NCI-H226 (cell line): ENCODE measurements at regions not wholly inside any gene's neighbourhood (a gene's known extent, or its start where the extent isn't known, plus 50 kb on each side); places are given as distances from the start of the nearest gene placed in this dataset.
"Not testable (repeated sequence)": the region's sequence is repeated elsewhere in the genome, so short reads cannot be mapped to it uniquely, and the experiment has no call there.

Experiments
- DNase-seq: peaks from one replicate; pipeline ENCODE4 v3.0.0-alpha.2; 2015

DNA sequence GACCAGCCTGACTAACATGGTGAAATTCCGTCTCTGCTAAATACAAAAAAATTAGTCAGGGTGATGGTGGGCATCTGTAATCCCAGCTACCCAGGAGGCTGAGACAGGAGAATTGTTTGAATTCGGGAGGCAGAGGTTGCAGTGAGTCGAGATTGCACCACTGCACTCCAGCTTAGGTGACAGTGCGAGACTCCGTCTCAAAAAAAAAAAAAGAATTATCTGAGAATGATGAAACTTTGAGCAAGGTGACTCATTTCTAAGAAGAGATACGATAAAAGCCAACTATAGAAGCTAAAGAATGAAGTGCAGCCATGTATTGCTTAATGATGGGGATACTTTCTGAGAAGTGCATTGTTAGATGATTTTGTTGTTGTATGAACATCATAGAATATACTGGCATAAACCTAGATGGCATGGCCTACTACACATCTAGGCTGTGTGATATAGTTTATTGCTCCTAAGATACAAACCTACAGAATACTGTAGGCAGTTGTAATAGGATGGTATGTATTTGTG, 64.7 kb downstream of the SNRPE start:
- DNase-seq, result peak; percentile 78

DNA sequence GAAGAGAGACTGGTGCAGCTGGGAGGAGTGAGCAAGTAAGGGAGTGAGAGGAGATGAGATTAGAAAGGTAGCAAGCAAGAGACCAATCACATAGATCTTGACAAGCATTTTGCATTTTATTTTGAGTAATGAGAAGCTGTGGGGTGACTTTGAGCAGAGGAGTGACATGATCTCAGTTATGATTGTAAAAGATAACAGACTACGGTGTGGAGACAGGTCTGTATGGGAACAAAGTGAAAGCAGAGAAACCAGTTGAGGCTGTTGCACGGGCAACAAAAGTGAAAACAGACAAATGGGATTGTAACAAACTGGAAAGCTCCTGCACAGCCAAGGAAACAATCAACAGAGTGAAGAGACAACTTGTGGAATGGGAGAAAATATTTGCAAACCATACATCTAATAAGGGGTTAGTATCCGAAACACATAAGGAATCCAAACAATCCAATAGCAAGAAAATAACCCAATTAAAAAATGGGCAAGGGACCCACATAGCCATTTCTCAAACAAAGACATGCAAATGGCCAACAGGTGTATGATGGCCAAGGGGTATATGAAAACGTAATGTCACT, 68.4 kb downstream of the SNRPE start:
- no peak for DNase-seq

DNA sequence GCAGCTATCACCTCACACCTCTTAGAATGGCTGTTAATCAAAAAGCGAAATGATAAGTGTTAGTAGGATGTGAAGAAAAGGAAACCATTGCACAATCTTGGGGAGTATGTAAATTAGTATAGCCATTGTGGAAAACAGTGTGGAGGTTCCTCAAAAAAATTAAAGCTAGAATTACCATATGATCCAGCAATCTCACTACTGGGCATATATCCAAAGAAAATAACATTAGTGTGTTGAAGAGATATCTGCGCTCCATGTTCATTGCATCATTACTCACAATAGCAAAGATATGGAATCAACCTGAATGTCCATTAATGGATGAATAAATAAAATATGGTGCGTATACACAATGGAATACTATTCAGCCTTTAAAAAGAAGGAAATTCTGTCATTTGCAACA, 68.9 kb downstream of the SNRPE start:
- peak; percentile 84 for DNase-seq

DNA sequence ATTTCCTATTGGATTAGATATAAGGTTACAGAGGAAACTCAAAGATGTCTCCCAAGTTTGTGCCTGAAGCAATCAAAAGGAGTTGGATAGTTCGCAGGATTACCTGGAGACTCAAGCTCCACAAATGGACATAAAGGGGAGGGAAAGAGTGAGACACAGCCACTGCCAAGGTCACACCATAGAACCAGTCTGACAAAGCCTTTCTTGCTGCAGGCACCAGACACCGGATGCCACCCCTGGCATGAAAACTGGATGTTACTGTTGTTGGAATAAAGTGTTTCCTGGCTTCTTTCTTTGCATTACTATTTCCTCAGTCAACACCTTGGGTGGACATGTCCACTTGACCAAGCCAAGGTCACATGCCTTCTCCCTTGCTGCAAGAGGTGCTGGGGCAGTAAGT, 70.6 kb downstream of the SNRPE start:
- DNase-seq, result no peak

DNA sequence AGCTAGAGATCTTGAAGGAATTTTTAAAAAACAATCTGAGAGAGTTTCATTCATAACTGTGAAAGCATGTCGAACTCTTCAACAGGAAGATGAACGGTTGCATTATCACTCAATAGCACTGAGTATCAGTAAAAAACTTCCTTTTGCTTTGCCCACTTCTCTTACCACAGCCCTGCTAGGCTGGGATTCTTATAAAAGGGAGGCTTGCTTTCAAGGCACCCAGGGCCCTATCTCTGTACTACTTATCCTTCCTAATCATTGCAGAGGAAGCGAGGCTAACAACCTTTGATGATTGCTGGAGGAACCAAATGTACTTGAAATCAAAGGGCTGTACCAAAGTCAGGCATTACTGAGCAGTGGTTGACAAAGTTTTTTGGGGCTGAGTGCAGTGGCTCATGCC, 71.2 kb downstream of the SNRPE start:
- no peak for DNase-seq

DNA sequence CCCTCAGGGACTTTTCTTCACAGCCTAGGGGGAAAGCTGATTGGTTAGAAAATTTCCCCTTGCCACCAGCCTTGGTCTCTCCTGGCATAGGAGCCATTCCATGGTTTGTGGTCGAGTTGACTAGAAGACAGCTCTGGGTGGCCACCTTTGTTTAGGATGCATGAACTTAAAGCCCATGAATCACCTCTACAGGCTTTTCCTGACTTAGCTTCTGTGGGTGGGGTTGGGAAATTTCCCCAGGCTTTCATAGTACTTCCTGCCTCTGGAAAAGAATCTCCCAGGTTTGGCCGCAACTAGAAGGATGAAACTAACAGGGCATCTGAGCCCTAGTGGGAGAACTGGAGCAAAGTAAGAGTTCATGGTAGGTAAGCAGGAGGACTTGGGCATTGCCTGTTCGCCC, 72.6 kb downstream of the SNRPE start:
- DNase-seq, result peak; percentile 29

DNA sequence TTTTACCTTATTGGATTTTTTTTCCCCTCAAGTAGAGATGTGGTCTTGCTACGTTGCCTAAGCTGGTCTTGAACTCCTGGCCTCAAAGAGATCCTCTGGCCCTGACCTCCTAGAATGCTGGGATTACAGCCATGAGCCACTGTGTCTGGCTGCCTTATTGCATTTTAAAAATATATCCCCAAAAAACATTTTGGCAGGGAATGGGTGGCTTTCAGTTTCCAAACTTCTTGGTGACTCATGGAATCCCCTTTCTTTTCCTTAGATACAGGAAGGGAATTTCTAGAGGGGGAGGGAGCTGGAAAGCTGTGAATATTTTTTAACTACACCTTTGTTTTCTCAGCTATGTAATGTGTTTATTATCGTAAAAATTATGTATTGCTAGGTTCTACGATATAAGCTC, 73.3 kb downstream of the SNRPE start:
- DNase-seq, result no peak

DNA sequence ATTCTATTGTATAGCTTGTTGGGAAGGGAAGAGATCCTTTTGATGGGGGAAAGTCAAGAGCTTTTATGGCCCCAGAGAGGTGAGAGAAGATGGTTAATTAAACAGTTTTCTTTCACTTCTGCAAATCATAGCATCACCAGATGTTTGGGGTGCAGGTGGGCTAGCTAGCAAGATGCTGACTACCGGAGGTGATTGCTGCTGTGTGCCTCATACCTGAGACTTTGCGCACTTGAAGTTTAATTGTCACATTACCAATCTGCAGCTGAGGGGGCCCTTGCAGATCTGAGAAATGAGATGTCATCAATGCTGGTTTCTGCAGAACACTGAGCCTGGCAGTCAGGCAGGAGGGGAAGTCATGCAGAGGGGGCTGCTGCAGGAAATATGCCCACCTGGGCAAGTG, 73.9 kb downstream of the SNRPE start:
- no peak for DNase-seq

DNA sequence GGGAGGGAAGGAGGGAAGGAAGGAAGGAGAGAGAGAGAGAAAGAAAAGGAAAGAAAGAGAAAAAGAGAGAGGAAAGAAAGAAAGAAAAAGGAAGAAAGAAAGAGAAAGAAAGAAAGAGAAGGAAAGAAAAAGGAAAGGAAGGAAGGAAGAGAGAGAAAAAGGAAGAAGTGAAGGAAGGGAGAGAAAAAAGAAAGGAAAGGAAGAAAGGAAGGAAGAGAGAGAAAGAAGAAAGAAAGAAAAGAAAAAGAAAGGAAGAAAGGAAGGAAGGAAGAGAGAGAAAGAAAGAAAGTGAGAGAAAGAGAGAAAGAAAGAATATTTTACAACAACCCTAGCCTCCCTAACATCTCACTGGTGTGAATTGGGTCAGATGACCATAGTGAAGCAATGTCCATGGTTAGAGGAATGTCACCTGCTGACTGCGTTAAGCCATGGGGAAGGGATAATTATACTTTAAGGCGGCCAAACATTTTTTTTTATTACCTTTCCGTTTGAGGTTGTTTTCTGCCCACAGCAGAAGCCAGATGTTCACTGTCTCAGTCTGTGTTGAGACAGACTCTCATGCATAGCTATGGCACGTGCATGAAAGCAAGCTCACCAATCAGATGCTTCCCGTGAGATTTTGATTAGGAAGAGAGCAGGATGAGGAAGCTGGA, 76.4 kb downstream of the SNRPE start:
- DNase-seq, result no peak

DNA sequence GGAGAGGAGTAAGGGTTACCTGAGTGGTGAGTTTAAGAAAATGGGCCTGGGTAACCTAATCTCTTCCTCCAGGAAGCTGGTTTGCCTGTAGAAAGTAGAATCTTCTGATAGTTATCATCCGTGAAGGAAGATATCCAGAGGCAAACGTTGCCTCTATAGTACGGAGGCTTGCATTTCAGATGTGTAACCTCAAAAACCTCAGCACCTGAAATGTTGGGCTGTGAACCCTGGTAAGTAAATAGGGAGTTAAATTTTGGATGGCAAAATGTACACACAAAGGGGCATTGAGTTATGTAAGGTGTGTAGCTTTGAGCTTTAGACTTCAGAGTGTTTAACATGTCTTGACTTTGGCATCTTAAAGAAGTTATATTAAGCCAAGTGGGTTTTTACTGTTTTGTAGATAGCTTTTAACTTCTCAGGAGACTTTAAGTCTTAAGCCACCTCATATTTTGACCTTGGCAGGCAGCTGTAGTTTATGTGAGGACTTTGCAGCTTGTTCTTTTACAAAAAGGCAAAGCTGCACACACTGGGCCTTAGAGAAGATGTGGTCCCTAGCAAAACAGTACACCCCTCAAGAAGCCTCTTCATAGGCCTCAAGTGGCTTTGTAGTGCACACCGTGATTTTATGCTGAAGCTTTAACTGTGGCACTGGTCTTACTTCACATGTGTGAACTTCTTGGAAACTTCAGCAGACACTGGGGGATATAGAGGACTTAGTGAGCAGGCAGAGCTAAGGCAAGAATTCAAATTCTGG, 83.4 kb downstream of the SNRPE start:
- DNase-seq, result no peak

DNA sequence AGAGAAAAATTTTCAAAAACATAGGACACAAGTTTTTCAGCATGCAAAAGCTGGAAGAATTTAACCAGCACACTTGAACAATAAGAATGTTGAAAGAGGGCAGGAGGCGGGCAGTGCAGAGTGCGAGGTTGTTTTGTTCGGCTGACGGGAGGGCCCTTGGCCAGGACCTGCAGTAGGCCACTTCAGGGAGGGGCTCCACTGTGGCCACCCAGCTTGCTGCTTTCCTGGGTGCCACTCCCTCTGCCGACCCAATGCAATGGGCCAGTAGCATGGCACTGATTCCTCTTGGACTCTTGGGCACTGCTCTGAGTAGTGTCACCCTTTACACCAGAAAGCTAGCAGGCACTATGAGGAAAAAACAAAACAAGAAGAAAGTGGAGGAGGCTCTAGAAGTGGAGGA, 92.9 kb downstream of the SNRPE start:
- no peak for DNase-seq

DNA sequence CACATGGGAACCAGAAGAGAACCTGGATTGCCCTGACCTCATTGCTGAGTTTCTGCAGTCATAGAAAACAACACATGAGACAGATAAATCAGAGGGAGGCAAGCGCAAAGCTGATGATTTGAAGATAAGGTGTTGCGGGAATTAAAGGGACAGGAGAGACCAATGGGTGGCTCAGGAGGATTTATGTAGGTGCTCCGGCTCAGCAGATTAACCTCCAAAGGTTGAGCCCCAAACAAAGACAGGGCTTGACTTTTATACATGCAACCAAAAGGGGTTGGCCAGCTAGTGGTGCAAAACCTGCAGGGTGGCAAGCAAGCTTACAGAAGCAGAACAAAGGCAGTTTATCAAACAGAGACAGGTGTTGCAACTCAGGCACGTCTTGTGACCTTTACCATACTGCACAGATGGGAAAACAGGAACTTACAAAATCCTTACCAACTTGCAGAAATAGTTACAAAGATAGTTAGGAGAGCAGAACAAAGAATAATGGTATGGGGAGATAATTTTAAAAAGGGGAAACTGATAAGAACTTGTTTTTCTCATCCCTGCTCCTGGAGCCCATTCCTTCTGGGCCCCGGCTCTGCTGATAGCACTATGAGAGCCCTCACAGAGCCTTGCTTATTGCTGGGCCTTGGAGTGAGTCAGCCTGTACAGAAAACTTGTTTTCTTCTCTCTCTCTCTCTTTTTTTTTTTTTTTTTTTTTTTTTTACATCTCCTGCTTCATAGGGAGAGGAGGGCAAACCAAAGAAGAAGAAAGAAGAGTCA, 93.6 kb downstream of the SNRPE start:
- no peak for DNase-seq

DNA sequence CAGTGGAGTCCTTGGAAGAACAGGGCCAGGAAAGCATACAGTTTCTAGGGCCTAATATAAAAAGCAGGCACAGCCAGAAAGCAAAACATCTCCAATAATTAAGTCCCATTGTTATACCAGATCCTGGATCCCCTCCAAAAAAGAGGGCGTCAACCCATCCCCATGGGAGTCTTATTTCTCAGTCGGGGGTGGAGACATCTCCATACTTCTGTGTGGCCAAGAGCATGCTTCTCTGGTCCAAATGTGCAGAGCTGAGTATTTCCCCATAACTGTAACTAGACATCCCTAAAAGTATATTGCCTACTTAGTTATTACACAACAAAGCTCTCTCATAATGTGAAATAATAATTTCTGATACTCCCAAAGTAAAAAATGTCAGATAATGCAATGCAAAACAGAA, 104.2 kb upstream of the SOX13 start:
- no peak for DNase-seq

DNA sequence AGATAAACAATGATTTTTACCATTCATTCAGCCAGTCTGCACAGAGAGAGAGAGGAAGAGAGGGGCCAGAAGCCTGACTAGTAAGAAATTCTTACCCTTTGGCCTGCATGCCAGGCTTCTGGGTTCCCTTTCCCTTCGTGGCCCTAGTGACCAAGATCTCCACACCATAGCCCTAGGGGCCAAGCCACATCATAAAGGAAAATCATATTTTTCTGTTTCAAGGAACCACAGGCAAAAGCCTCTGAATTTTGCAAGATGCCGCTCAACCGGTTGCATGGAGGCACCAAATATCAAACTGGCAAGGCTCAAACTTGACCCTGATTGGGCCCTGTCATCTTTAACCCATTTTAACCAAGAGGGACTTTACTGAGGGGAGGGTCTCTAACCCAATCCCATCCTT, 103.1 kb upstream of the SOX13 start:
- no peak for DNase-seq

DNA sequence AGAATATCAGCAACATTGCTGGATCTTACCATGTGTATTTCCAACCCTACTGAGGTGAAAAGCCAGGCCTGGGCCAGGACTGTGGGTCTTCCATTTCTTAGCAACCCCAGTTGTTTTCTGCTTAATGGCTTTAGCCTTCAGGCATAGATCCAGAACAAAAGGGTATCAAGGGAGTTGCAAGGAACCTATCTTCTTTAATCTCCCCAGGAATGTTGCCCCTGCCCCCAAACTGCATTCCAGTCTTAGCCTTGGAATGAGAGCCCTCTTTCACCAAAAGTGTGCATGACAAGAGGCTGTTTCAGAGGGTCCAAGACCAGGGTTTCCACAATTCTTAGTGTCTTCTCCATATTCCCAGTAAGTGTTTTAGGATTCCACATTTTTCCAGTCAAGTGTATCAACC, 87.9 kb upstream of the SOX13 start:
- DNase-seq, result no peak

DNA sequence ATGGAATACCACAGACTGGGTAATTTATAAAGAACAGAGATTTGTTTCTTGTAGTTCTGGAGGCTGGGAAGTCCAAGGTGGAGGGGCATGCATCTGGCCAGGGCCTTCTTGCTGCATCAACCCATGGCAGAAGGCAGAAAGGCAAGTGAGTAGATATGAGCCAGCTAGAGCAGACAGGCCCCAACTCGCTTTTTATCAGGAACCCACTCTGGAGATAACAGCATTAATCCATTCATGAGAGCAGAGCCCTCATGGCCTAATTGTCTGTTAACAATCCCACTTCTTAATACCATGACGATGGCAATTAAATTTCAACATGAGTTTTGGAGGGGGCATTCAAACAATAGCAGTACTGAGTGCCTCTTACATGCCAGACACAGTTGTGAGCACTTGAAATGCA, 87.2 kb upstream of the SOX13 start:
- no peak for DNase-seq

DNA sequence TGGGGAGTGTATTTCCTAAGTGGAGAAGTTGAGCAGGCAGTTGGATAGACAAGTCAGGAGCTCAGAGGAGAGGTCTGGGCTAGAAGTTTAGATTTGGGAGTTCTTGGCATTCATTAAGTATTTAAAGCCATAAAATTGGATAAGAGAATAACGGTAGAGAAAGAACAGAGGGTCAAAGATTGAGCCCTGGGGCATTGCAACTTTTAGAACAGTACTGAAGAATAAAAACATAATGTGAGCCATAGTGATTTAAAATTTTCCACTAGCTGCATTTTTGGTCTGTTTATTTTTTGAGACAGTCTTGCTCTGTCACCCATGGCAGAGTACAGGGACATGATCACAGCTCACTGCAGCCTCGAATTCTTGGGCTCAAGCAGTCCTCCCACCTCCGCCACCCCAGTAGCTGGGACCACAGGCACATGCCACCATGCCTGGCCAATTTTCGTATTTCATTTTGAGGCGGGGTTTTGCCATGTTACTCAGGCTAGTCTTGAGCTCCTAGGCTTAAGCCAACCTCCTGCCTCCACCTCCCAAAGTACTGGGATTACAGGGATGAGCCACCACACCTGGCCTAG, 85.9 kb upstream of the SOX13 start:
- DNase-seq, result no peak

DNA sequence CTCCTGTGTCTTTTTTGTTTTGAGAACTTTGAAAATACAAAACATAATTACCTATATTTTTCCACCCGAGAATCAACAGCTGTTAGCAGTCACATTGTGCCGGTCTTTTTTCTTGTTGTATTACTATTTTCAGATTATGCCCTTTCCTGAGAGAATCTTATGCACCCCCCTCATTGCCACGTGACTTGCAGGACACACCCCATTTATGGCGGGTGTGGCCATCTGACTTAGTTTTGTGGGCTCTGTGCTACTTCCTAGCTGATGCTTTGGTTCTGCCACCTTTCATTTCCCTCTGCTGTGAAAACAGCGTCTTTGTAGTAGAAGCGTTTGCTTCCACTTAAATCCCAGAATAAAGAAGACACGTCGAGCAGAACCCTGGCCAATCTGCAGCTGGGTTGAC, 82.8 kb upstream of the SOX13 start:
- no peak for DNase-seq

DNA sequence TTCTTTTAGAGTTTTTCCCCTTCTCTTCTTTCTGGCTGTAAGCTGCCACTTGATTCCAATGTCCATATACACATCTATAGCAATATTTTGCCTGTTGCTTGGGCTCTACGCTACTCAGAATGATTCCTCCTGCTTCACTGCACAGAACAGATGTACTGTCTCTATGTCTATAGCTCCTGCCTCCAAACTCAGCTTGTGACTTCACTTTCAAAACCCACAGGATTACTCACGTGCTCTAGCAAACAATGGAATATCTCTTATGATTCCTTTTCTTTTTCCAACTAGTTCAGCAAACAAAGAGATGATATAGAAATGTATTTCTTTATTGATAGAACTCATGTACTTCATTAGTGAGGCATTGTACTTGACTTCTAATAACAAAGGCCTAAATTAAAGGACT, 80.5 kb upstream of the SOX13 start:
- DNase-seq, result no peak

DNA sequence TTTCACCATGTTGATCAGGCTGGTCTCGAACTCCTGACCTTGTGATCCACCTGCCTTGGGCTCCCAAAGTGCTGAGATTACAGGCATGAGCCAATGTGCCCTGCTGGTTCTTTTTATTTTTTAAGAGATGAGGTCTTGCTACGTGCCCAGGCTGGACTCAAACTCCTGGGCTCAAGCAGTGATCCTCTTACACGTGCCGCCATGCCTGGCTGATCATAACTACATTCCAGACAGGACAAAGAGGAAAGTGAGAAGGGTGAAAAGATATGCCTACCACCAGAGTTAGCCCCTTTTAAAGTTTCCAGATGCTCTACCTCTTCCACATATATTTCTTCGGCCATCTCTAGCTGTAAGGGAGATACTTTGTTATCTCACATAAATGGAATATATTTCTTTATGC, 79.7 kb upstream of the SOX13 start:
- no peak for DNase-seq

DNA sequence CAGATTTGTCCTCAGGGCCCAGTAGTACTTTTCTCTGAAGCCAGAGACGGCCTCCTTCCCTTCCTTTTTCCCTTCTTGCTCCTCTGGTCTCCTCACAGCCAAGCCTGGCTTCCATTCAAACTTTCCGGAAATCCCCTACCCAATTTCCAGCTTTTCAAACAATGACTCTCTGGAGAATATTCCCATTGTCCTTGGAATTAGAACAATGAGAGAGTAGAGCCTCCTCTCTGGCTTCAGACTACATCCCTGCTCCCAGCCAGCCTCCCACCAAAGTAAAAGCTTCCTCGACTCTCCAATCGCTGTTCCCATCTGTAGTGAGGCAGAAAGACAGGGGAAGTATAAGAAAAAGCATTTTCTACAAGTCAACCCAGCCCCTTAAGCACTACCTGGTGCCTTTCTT, 77.7 kb upstream of the SOX13 start:
- no peak for DNase-seq

DNA sequence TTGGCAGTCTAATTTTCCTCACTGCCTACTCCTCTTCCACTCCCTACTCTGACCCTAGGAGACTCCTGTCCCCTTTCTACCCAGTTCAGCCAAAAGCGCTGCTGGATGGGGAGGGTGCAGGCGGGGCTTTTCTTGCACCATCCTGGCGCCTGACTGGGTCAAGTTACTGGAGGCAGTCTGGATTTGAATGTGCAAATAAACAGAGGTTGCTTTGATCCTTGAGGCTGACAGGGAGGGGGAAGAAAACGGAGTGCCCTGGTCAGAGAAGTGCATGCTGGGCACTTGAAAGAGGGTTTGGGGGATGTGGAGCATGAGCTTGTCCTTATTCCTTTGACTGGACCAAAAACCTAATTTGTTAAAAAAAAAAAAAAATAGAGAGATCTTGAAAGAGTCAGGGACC, 76.8 kb upstream of the SOX13 start:
- no peak for DNase-seq

DNA sequence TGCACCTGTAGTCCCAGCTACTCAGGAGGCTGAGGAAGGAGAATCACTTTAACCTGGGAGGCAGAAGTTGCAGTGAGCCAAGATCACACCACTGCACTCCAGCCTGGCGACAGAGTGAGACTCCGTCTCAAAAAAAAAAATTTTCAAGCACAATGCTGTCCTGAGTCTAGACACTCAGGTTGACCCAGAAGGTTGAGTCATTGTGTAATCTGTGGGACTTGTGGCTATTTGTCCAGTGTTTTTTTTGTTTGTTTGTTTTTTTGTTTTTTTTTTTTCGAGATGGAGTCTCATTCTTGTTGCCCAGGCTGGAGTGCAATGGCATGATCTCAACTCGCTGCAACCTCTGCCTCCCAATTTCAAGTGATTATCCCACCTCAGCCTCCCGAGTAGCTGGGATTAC, 74.3 kb upstream of the SOX13 start:
- DNase-seq, result not testable (repeated sequence)
